Neural crest cell (in vitro differentiated cells): ENCODE measurements at regions not wholly inside any gene's neighbourhood (a gene's known extent, or its start where the extent isn't known, plus 50 kb on each side); places are given as distances from the start of the nearest gene placed in this dataset.
"Not testable (repeated sequence)": the region's sequence is repeated elsewhere in the genome, so short reads cannot be mapped to it uniquely, and the experiment has no call there.

Source experiments
- DNase-seq: peaks from one replicate; pipeline ENCODE4 v3.0.0; 2021; ENCODE audit warnings: low read depth, mixed read lengths, low spot score
- H3K27ac Mint-ChIP-seq: one replicate; pipeline ENCODE4 v1.8.0; 2021; ENCODE audit warnings: mild to moderate bottlenecking, mixed read lengths; ENCODE audit not compliant: unreplicated experiment
- H3K27me3 Mint-ChIP-seq: 2 replicates; pipeline ENCODE4 v1.8.0; 2021; ENCODE audit warnings: low read depth, mild to moderate bottlenecking, mixed read lengths
- H3K36me3 Mint-ChIP-seq: 2 replicates; pipeline ENCODE4 v1.8.0; 2021; ENCODE audit warnings: low read depth, mild to moderate bottlenecking, mixed read lengths
- H3K4me1 Mint-ChIP-seq: 2 replicates; pipeline ENCODE4 v1.8.0; 2021; ENCODE audit warnings: mixed read lengths
- H3K4me3 Mint-ChIP-seq: one replicate; pipeline ENCODE4 v1.8.0; 2021; ENCODE audit warnings: mild to moderate bottlenecking, mixed read lengths
- H3K9me3 Mint-ChIP-seq: 2 replicates; pipeline ENCODE4 v1.8.0; 2021; ENCODE audit warnings: mixed read lengths
- TF ChIP-seq, protein P1 (sequence below): fragments of 200-600 bp; sonication (generic); conservative IDR thresholded peaks from 2 replicates; pipeline ENCODE4 v1.5.0; 2021; ENCODE audit warnings: antibody characterized with exemption, mild to moderate bottlenecking

DNA sequence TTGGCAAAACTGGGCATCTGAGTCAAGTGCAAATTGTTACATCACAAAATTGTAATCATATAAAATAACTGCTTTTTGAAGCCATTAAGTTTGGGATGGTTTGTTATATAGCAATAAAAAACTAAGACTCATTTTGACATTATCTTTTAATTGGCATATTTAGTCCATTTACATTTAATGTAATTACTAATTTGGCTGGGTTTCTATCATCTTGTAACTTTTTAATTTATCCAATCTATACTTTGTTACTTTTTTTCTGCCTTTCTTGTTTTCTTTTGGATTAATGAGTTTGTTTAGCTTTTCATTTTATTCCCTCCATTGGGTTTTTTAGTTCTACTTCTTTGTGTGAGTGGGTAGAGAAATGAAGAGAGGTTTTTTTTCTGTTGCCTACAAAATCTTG lies 76.3 kb downstream of the DRAM2 start:
- Mint-ChIP-seq H3K27ac (no peak overlapping the region), H3K27me3 (no peaks in the 10 kb centered on the region), H3K36me3 (no peaks in the 10 kb centered on the region), H3K9me3 (peaks cover 14% of the 10 kb centered on the region), H3K4me1 (no peaks in the 10 kb centered on the region), H3K4me3 (no peak overlapping the region)
- DNase-seq, result no peak
- TF ChIP-seq, protein P1, sequence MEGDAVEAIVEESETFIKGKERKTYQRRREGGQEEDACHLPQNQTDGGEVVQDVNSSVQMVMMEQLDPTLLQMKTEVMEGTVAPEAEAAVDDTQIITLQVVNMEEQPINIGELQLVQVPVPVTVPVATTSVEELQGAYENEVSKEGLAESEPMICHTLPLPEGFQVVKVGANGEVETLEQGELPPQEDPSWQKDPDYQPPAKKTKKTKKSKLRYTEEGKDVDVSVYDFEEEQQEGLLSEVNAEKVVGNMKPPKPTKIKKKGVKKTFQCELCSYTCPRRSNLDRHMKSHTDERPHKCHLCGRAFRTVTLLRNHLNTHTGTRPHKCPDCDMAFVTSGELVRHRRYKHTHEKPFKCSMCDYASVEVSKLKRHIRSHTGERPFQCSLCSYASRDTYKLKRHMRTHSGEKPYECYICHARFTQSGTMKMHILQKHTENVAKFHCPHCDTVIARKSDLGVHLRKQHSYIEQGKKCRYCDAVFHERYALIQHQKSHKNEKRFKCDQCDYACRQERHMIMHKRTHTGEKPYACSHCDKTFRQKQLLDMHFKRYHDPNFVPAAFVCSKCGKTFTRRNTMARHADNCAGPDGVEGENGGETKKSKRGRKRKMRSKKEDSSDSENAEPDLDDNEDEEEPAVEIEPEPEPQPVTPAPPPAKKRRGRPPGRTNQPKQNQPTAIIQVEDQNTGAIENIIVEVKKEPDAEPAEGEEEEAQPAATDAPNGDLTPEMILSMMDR, result no peak

DNA sequence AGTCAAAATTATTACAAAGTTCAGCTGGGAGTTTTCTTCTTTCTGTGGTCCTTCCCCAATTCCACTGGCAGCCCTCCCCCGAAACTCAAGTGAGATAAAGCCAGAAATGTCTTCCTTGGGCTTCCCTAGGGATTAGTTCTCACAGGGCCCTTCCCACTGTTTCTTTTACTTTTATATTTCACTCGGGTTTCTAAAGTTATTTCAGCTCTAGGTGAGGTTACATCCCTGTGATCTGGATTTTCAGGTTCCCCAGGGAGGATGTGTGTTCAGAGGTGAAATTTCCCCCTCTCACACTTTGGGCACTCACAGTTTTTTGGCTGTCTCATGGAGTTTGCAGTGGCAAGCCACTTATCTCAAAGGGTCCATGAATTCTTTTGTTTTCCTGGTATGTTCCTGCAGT lies 77.3 kb downstream of the DRAM2 start:
- Mint-ChIP-seq H3K36me3 (no peaks in the 10 kb centered on the region), H3K9me3 (peaks cover 14% of the 10 kb centered on the region), H3K27me3 (no peaks in the 10 kb centered on the region), H3K4me3 (no peak overlapping the region), H3K27ac (no peak overlapping the region), H3K4me1 (no peaks in the 10 kb centered on the region)
- TF ChIP-seq, protein P1, result no peak
- DNase-seq, result no peak

DNA sequence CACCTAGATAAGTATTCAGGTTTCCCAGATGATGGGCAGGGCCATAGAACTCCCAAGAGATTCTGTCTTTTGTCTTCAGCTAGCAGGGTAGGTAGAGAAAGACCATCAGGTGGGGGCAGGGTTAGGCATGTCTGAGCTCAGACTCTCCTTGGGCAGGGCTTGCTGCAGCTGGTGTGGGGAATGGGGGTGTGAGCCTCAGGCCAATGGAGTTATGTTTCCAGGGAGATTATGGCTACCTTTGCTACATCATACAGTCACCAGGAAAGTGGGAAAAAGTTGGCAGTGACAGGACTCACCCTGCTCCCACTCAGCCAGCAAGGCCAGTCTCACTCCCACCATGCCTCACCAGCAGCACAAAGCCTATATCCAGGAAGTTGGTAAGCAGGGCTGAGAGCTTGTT lies 77.8 kb downstream of the DRAM2 start:
- Mint-ChIP-seq H3K27me3 (peaks cover 2% of the 10 kb centered on the region), H3K4me3 (no peak overlapping the region), H3K9me3 (peaks cover 16% of the 10 kb centered on the region), H3K27ac (no peak overlapping the region), H3K36me3 (no peaks in the 10 kb centered on the region), H3K4me1 (no peaks in the 10 kb centered on the region)
- TF ChIP-seq, protein P1, result no peak
- DNase-seq, result no peak

DNA sequence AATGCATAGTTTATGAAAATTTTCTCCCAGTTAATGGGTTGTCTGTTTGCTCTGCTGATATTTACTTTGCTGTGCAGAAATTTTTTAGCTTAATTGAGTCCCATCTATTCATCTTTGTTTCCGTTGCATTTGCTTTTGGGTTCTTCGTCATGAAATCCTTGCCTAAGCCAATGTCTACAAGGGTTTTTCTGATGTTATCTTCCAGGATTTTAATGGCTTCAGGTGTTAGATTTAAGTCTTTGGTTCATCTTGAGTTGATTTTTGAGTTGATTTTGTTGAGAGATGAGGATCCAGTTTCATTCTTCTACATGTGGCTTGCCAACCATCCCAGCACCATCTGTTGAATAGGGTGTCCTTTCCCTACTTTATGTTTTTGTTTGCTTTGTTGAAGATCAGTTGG lies 85.2 kb downstream of the DRAM2 start:
- Mint-ChIP-seq H3K4me1 (no peaks in the 10 kb centered on the region), H3K9me3 (peaks cover 10% of the 10 kb centered on the region), H3K36me3 (no peaks in the 10 kb centered on the region), H3K4me3 (no peak overlapping the region), H3K27ac (no peak overlapping the region), H3K27me3 (peaks cover 41% of the 10 kb centered on the region)
- TF ChIP-seq, protein P1, result no peak
- DNase-seq, result no peak

DNA sequence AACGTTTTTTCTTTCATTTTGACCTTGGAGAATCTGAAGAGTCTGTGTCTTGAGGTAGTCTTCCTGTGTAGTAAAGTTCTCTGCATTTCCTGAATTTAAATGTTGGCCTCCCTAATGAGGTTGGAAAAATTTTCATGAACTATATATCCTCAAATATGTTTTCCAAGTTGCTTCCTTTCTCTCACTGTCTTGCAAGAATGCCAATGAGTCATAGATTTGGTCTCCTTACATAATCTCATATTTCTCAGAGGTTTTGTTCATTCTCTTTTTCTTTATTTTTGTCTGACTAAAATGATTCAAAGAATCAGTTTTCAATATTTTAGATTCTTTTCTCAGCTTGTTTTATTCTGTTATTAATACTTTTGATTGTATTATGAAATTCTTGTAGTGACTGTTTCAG lies 87.6 kb downstream of the DRAM2 start:
- Mint-ChIP-seq H3K9me3 (peaks cover 15% of the 10 kb centered on the region), H3K27ac (no peak overlapping the region), H3K36me3 (no peaks in the 10 kb centered on the region), H3K27me3 (peaks cover 59% of the 10 kb centered on the region), H3K4me3 (no peak overlapping the region), H3K4me1 (no peaks in the 10 kb centered on the region)
- TF ChIP-seq, protein P1, result no peak
- no peak for DNase-seq

DNA sequence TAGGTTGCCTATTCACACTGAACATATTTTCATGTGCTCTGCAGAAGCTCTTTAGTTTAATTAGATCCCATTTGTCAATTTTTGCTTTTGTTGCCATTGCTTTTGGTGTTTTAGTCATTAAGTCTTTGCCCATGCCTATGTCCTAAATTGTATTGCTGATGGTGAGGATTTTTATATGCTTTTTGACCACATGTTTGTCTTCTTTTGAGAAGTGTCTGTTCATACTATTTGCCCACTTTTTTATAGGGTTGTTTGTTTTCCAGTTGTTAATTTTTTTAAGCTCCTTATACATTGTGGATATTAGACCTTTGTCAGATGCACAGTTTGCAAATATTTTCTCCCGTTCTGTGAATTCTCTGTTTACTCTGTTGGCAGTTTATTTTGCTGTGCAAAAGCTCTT lies 84.5 kb upstream of the LRIF1 start:
- not testable (repeated sequence) for H3K9me3 Mint-ChIP-seq

More for the DNA sequence above, 84.5 kb upstream of the LRIF1 start:
- H3K36me3 Mint-ChIP-seq, DNase-seq, H3K4me1 Mint-ChIP-seq, H3K4me3 Mint-ChIP-seq, H3K27ac Mint-ChIP-seq: not testable (repeated sequence)
- H3K27me3 Mint-ChIP-seq, result peaks cover 62% of the 10 kb centered on the region
